BJ (cell line): ENCODE measurements at regions not wholly inside any gene's neighbourhood (a gene's known extent, or its start where the extent isn't known, plus 50 kb on each side); places are given as distances from the start of the nearest gene placed in this dataset.
"Not testable (repeated sequence)": the region's sequence is repeated elsewhere in the genome, so short reads cannot be mapped to it uniquely, and the experiment has no call there.

Experiments
- CTCF ChIA-PET: fragments of 350-600 bp; formaldehyde crosslinking; extraction: SDS; loops from one replicate; lab custom pipeline; 2021; ENCODE audit warnings: antibody characterized with exemption, inconsistent platforms; lab: Yijun Ruan, JAX
- POLR2A ChIA-PET: fragments of 300-600 bp; sonication (Branson Sonifier 250); formaldehyde crosslinking; extraction: SDS; loops from one replicate; lab custom pipeline; 2021; ENCODE audit warnings: antibody characterized with exemption; lab: Charles Lee
- DNase-seq: peaks from one replicate; pipeline ENCODE4 v3.0.0-alpha.2; 2011; ENCODE audit warnings: low read depth
- H3K27me3 ChIP-seq: 2 replicates; pipeline ENCODE4 v1.6.0; 2011; ENCODE audit warnings: low read length; ENCODE audit not compliant: control insufficient read depth, insufficient read depth
- H3K36me3 ChIP-seq: 2 replicates; pipeline ENCODE4 v1.5.1; 2011; ENCODE audit warnings: low read length; ENCODE audit not compliant: control insufficient read depth, insufficient read depth
- H3K4me3 ChIP-seq: 2 replicates; pipeline ENCODE4 v1.5.1; 2011; ENCODE audit warnings: low read depth, mild to moderate bottlenecking, control low read depth, low read length
- TF ChIP-seq, protein P1 (sequence below): IDR thresholded peaks from 2 replicates; pipeline ENCODE4 v1.5.1; 2011; ENCODE audit warnings: low read depth, mild to moderate bottlenecking, control low read depth, inconsistent platforms, low read length, moderate library complexity; ENCODE audit not compliant: insufficient read depth

DNA sequence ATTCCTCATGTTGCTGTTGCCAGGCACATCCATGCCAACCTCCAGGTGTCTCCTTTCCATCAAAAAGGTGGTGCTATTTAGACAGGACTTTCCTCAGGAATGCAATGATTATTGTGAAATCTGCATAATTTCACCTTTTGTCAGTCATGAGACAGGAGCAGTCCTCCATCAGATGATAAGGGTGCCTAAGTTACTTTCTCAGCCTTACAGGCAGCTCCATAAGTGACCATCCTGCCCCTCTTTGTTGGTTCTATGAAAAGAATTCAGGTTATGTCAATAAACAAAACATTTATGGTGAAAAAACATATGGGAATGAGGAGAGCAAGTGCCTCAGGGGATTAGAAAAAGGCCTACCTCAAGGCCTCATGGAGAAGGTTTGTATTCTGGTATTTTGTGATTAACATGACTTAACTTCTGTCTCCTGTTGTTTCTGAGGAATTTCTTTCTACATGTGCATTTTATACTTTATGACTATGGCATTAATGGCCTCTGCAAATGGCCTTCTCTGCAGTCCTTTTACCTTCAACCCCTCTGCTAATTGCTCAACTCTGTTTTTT, 110.3 kb upstream of the DIAPH3 start:
- Histone ChIP-seq H3K27me3 (peaks cover 1% of the 10 kb centered on the region; the same call in 1 of the 2 replicates), H3K4me3 (no peak overlapping the region), H3K36me3 (no peaks in the 10 kb centered on the region)
- no peak for DNase-seq
- TF ChIP-seq, protein P1, sequence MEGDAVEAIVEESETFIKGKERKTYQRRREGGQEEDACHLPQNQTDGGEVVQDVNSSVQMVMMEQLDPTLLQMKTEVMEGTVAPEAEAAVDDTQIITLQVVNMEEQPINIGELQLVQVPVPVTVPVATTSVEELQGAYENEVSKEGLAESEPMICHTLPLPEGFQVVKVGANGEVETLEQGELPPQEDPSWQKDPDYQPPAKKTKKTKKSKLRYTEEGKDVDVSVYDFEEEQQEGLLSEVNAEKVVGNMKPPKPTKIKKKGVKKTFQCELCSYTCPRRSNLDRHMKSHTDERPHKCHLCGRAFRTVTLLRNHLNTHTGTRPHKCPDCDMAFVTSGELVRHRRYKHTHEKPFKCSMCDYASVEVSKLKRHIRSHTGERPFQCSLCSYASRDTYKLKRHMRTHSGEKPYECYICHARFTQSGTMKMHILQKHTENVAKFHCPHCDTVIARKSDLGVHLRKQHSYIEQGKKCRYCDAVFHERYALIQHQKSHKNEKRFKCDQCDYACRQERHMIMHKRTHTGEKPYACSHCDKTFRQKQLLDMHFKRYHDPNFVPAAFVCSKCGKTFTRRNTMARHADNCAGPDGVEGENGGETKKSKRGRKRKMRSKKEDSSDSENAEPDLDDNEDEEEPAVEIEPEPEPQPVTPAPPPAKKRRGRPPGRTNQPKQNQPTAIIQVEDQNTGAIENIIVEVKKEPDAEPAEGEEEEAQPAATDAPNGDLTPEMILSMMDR, result no peak
- POLR2A ChIA-PET, result no interaction called here
- CTCF ChIA-PET, result no interaction called here

DNA sequence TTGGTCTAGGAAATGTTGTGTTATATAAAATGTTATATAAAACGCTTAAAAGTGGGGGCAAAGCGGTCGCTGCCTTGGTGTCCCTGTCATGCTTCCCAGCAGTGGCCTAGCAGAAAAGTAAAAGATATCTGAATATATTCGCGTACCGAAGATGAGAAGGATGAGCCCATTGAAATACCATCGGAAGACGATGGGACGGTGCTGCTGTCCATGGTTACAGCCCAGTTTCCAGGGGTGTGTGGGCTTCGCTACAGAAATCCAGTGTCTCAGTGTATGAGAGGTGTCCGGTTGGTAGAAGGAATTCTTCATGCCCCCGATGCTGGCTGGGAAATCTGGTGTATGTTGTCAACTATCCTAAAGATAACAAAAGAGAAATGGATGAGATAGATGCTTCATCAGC, 110.9 kb upstream of the DIAPH3 start:
- CTCF ChIA-PET, result no interaction called here

DNA sequence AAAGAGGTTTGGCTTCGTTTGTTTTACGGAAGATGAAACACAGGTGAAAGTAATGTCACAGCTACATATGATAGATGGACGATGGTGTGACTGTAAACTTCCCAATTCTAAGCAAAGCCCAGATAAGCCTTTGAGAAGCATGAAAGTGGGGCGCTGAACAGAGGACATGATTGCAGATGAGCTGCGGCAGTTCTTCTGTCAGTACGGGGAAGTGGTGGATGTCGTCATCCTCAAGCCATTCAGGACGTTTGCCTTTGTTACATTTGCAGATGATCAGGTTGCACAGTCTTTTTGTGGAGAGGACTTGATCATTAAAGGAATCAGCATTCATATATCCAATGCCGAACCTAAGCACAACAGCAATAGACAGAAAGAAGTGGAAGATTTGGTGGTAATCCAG, 111.5 kb upstream of the DIAPH3 start:
- DNase-seq, result no peak
- H3K27me3 ChIP-seq, result no peaks in the 10 kb centered on the region
- TF ChIP-seq, protein P1, result no peak
- H3K4me3 ChIP-seq, result no peak overlapping the region
- ChIA-PET CTCF (no interaction called here), POLR2A (no interaction called here)
- H3K36me3 ChIP-seq, result no peaks in the 10 kb centered on the region

More for the DNA sequence above, 110.9 kb upstream of the DIAPH3 start:
- Histone ChIP-seq H3K36me3 (no peaks in the 10 kb centered on the region), H3K27me3 (no peaks in the 10 kb centered on the region), H3K4me3 (no peak overlapping the region)
- no peak for DNase-seq
- TF ChIP-seq, protein P1, result no peak
- POLR2A ChIA-PET, result no interaction called here

DNA sequence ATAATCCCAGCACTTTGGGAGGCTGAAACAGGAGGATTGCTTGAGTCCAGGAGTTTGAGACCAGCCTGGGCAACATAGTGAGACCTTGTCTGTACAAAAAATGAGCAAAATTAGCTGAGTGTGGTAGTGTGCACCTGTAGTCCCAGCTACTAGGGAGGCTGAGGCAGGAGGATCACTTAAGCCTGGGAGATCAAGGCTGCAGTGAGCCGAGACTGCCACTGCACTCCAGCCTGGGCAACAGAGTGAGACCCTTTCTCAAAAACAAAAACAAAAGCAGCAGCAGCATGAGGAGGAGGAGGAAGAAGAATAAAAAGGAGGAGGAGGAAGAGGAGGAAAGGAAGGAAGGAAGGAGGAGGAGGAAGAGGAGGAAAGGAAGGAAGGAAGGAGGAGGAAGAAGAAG, 116.5 kb upstream of the TDRD3 start:
- H3K36me3 ChIP-seq, CTCF ChIA-PET, DNase-seq, H3K4me3 ChIP-seq, H3K27me3 ChIP-seq, POLR2A ChIA-PET: not testable (repeated sequence)

DNA sequence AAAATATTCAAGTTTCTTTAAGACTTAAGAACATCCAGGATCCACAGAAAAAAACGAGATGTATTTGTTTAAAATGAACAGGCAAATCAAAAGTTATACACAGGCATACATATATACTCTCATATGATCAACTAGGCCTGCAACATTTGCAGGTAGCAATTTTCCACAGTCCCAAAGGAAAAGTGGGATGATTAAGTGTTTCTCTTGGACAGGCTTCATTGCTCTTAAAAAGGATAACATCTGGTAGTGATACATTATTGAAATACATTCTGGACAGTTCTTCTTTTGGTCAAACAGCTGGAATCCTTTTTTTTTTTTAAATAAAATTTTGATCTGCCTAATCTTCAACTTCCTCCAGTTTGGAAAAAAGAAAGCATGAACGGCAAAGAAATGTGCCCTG, 114.8 kb upstream of the TDRD3 start:
- TF ChIP-seq, protein P1, result no peak
- ChIA-PET POLR2A (no interaction called here), CTCF (no interaction called here)
- Histone ChIP-seq H3K36me3 (no peaks in the 10 kb centered on the region), H3K4me3 (no peak overlapping the region), H3K27me3 (peaks cover 2% of the 10 kb centered on the region; the same call in 1 of the 2 replicates)
- DNase-seq, result no peak

DNA sequence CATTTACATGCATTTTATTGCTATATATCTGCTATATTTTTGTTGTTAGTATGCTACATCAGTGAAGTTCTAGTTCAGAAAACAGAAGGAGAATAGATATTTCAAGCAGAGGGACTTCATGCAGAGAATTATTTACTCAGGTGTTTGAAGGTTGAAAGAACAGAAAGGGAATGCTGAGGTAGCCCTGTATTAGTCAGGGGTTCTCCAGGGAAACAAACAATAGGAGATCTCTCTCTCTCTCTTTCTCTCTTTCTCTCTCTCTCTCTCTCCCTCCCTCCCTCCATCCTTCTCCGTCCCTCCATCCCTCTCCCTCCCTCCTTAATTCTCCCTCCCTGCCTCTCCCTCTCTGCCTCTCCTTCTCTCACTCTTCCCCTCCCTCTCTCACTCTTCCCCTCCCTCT, 114.3 kb upstream of the TDRD3 start:
- no peaks in the 10 kb centered on the region for H3K36me3 ChIP-seq

More for the DNA sequence above, 114.3 kb upstream of the TDRD3 start:
- CTCF ChIA-PET, result no interaction called here
- Histone ChIP-seq H3K27me3 (peaks cover 2% of the 10 kb centered on the region; the same call in 1 of the 2 replicates), H3K4me3 (no peak overlapping the region)
- POLR2A ChIA-PET, result no interaction called here
- TF ChIP-seq, protein P1, result no peak
- DNase-seq, result no peak
